Loucy (cell line): ENCODE measurements at regions not wholly inside any gene's neighbourhood (a gene's known extent, or its start where the extent isn't known, plus 50 kb on each side); places are given as distances from the start of the nearest gene placed in this dataset.

Experiments
- EZH2phosphoT487 ChIP-seq: fragments of 200-600 bp; IDR thresholded peaks from 2 replicates; pipeline ENCODE4 v1.6.1; 2018; ENCODE audit warnings: antibody characterized with exemption, mild to moderate bottlenecking, moderate library complexity, borderline replicate concordance
- TF ChIP-seq, protein P1 (sequence below): fragments of 200-600 bp; sonication (generic); conservative IDR thresholded peaks from 2 replicates; pipeline ENCODE4 v1.5.1; 2014; ENCODE audit warnings: mild to moderate bottlenecking, antibody characterized with exemption, low read length

DNA sequence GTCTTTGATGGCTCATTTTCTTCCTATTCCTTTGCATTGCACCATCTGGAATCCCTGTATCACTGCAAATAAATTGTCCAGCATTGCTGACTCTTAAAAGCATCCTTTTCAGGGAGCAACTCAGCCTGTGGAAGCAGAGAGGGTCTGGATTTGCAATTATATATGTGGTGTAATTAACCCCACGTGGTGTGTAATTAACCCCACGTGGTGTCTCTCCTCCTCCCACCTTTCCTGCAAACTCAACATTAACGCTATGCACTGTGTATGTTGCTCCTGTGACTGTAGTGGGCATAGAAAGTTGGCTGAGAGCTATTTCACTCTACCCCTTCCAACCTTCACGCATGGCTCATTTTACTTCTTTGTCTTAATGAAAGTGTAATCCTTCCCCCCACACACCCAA lies 689.0 kb upstream of the COBL start:
- TF ChIP-seq EZH2phosphoT487, result no peak
- TF ChIP-seq, protein P1, sequence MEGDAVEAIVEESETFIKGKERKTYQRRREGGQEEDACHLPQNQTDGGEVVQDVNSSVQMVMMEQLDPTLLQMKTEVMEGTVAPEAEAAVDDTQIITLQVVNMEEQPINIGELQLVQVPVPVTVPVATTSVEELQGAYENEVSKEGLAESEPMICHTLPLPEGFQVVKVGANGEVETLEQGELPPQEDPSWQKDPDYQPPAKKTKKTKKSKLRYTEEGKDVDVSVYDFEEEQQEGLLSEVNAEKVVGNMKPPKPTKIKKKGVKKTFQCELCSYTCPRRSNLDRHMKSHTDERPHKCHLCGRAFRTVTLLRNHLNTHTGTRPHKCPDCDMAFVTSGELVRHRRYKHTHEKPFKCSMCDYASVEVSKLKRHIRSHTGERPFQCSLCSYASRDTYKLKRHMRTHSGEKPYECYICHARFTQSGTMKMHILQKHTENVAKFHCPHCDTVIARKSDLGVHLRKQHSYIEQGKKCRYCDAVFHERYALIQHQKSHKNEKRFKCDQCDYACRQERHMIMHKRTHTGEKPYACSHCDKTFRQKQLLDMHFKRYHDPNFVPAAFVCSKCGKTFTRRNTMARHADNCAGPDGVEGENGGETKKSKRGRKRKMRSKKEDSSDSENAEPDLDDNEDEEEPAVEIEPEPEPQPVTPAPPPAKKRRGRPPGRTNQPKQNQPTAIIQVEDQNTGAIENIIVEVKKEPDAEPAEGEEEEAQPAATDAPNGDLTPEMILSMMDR, result no peak
